ENCODE measurements at regions not wholly inside any gene's neighbourhood (a gene's known extent, or its start where the extent isn't known, plus 50 kb on each side); places are given as distances from the start of the nearest gene placed in this dataset.

DNA sequence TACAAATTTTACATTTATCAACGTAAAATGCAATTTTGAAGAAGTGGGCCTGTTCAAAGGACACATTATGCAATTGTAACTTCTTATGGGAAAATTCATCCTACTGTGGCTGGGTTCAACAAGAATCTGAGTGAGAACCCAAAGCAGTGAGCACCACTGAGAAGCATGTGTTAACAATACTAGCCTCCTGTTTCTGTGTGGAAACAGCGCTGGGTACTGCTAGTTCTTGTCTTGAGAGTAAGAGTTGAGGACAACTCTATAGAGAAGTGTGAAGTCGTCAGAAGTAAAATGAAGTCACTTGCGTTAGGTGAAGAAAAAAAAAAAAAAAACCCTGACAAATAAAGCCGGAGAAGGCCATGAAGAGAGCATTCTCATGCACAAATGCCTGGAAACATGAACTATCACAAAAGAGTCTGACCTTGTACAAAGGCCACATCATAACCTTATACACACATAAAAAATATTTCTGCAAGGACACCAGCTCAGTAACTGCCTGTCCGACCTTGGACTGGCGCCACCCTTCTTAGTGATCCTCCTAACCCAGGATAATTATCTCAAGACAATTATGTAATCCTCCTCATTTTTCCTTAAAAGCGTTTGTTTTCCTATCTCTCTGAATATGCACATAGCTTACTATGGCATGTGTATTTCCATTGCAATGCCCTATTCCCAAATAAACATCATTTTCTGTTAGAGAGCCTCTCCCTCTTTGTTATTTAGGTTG lies 554.9 kb downstream of the HTR7 start:
- no peak for TF ChIP-seq POLR2A (IDR thresholded peaks at IDR 0.05)
- TF ChIP-seq, protein P1, sequence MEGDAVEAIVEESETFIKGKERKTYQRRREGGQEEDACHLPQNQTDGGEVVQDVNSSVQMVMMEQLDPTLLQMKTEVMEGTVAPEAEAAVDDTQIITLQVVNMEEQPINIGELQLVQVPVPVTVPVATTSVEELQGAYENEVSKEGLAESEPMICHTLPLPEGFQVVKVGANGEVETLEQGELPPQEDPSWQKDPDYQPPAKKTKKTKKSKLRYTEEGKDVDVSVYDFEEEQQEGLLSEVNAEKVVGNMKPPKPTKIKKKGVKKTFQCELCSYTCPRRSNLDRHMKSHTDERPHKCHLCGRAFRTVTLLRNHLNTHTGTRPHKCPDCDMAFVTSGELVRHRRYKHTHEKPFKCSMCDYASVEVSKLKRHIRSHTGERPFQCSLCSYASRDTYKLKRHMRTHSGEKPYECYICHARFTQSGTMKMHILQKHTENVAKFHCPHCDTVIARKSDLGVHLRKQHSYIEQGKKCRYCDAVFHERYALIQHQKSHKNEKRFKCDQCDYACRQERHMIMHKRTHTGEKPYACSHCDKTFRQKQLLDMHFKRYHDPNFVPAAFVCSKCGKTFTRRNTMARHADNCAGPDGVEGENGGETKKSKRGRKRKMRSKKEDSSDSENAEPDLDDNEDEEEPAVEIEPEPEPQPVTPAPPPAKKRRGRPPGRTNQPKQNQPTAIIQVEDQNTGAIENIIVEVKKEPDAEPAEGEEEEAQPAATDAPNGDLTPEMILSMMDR (IDR thresholded peaks at IDR 0.05) = no peak
